Uterus (tissue), 2 donors: ENCODE measurements at regions not wholly inside any gene's neighbourhood (a gene's known extent, or its start where the extent isn't known, plus 50 kb on each side); places are given as distances from the start of the nearest gene placed in this dataset.

ENCODE experiments used
- POLR2A ChIP-seq, 2 donors: fragments of 450-650 bp; IDR thresholded peaks; one replicate each; pipeline ENCODE4 v1.6.1; 2016; ENCODE audit warnings: antibody characterized with exemption in 2 of 2, mild to moderate bottlenecking in 1 of 2, moderate library complexity in 1 of 2
- TF ChIP-seq, protein P1 (sequence below), 4 experiments: fragments of 200-600 bp in 2 of 4; fragments of 450-650 bp in 2 of 4; sonication (generic) in 2 of 4; IDR thresholded peaks; one replicate each; pipeline ENCODE4 v1.5.1; 2016 to 2019; ENCODE audit warnings: antibody characterized with exemption in 4 of 4, mild to moderate bottlenecking in 2 of 4, moderate library complexity in 1 of 4

- TF ChIP-seq, protein P1, sequence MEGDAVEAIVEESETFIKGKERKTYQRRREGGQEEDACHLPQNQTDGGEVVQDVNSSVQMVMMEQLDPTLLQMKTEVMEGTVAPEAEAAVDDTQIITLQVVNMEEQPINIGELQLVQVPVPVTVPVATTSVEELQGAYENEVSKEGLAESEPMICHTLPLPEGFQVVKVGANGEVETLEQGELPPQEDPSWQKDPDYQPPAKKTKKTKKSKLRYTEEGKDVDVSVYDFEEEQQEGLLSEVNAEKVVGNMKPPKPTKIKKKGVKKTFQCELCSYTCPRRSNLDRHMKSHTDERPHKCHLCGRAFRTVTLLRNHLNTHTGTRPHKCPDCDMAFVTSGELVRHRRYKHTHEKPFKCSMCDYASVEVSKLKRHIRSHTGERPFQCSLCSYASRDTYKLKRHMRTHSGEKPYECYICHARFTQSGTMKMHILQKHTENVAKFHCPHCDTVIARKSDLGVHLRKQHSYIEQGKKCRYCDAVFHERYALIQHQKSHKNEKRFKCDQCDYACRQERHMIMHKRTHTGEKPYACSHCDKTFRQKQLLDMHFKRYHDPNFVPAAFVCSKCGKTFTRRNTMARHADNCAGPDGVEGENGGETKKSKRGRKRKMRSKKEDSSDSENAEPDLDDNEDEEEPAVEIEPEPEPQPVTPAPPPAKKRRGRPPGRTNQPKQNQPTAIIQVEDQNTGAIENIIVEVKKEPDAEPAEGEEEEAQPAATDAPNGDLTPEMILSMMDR (IDR thresholded peaks at IDR 0.05), result no peak
- TF ChIP-seq POLR2A (IDR thresholded peaks at IDR 0.05), result no peak
Measured at GRCh38 chr10:123568751-123569150, 97.4 kb upstream of the GPR26 start.
